HG02798 (cell line): ENCODE measurements at regions not wholly inside any gene's neighbourhood (a gene's known extent, or its start where the extent isn't known, plus 50 kb on each side); places are given as distances from the start of the nearest gene placed in this dataset.
A peak's percentile ranks its signal among the peaks of the same experiment; 100 is the strongest.
"Not testable (repeated sequence)": the region's sequence is repeated elsewhere in the genome, so short reads cannot be mapped to it uniquely, and the experiment has no call there.

ENCODE experiments used
- ATAC-seq: cut with Tn5 transposase; IDR thresholded peaks from one replicate; pipeline ENCODE4 v1.9.1; 2021; ENCODE audit warnings: mild to moderate bottlenecking; ENCODE audit not compliant: unreplicated experiment, poor library complexity

GRCh38 chr5:163682234-163682633, 176.8 kb downstream of the MAT2B start:
- no peak for ATAC-seq

DNA sequence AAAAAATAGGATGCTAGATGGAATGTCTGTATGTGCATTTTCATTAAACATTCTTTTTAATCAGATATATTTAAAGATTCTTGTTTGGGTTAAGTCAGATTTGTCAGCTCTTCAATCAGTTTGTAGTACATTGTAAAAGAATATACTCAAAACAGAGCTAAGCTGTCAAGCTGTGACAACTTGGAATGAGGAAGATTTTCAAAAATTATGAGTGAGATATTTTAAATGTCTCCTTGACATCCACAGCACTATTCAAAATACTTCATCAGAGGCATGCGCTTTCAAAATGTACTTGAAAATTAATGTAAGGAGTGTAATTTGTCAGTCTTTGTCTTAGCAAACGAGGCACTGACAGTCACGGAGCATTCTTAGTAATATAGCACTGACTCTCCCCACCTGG, 182.0 kb downstream of the MAT2B start:
- no peak for ATAC-seq

- no peak for ATAC-seq
Observed at GRCh38 chr5:163692091-163692490, 186.7 kb downstream of the MAT2B start.

DNA sequence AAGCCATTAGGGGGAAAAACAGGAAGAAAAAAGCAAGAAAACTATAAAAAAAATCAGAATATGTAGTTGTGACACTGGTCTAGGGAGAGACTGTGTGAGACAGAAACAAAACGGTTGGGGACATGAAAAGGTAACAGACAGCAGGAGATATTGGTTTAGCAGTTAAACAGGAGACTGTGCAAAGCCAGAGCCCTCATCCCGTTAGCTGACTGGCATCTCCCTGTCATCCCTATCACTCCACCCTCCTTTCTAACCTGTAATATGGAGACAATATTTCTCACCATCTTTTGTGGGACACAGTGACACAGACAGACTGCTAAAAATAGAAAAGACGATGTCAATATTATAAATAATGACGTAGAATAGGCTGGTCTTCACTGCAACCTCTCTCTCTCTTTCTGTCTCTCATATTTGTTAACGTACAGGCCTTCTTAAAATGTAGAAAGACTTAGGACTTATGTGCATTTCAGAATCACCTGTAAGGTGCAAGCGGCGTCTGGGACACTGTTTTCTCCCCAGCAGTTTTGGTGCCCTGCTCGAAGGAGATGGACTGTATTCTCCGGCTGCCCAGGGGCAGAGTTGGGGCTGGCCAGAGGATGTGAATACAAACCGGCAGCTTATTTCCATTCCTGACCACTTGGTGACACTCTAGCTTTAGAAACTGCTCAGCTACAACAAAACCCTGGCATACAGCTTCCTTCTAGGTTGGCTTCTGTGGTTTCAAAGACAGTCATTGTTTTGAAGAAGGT, 190.6 kb downstream of the MAT2B start:
- peak; percentile 92 for ATAC-seq

DNA sequence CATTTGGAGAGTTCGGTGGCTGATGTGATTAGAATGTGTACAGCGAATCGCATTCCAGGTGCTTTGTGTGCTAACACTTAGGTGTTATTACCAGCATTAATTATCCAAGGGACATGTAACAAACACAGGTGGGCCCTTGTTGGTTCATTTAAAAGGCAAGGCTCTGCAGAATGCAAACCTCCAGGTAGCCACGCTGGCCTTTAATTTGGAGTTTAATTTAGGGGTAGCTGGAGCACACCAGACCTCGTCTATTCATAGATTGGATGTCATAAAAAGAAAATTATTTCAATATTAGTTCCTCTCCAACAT, 191.1 kb downstream of the MAT2B start:
- ATAC-seq = no peak

- no peak for ATAC-seq
Observed at GRCh38 chr5:163706053-163706771, 200.8 kb downstream of the MAT2B start.

DNA sequence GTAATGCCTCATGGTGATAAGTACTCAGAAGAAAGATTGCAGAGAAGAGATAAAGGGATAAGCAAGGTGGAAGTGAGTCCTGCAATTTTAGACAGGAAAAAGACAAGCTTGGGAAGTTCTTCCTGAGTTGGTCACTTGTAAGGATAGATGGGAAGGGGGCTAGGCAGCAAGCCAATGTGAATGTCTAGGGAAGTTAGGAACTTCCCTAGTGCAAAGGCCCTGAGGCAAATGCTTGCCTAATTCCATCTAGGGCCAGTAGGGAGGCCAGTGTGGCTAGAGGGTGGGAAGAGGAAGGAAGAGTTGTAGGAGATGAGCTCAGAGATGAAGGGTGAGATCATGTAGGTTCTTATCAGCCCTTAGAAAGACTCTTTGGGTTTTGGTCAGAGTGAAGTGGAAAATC, 206.6 kb downstream of the MAT2B start:
- no peak for ATAC-seq

GRCh38 chr5:163718272-163718671, 212.9 kb downstream of the MAT2B start:
- ATAC-seq = no peak

- ATAC-seq = no peak
Observed at GRCh38 chr5:163724305-163724704, 218.9 kb downstream of the MAT2B start.

DNA sequence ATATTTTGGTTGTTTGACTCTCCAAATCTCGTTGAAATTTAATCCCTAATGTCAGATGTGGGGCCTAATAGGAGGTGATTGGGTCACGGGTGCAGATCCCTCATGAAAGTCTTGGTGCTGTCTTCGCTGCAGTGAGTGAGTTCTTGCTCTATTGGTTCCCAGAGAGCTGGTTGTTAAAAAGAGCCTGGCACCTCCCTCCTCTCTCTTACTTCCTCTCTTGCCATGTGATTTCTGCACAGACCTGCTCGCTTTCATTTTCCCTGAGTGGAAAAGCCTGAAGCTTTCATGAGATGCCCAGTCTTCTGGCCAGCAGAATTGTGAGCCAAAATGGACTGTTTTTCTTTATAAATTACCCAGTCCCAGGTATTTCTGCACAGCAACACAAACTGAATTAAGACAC, 221.6 kb downstream of the MAT2B start:
- ATAC-seq = peak; percentile 82

DNA sequence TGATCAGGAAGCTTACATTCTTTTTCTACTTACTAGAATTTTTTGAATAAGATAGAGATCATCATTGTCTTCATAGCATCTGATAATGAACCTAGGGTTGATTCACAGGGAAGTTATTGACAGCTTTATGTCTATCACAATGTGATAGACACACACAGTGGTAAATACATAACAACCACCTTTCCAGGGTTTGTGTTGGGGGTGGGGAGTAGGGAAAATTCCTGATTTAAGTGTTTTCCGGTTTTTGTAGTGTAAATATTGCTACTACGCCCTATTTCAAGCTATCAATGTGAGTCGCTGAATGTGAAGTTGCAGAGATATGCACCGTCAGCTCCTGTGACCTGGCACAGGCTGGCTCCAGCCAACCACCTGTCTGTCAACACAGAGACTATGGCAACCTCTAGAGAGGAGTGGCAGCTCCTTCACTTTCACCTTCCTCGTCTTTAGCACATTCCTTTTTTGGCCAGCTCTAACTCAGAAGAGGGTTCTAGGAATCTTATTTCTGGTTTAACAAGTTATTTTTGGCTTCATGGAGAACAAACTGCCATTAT, 224.9 kb downstream of the MAT2B start:
- ATAC-seq = no peak

- no peak for ATAC-seq
Observed at GRCh38 chr5:163731256-163731655, 225.8 kb downstream of the MAT2B start.

GRCh38 chr5:163735069-163735468, 229.7 kb downstream of the MAT2B start:
- no peak for ATAC-seq

DNA sequence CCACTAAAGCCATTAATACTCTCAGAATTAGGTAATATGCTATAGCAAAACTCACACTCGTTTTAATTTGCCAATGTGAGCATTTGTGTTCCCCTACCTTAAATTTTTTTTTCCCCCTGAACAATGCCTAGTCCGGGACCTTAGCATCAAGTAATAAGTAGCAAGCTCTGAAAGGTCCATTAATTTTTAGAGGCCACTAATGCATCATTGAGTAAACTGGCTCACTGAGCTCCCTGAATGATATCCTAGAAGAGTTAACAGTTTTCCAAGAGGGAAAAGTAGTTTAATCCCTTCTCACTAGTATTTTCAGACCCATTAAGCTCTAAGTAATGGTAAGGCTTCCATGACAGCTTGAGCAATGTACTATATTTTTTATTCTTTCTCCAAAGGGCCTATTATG, 242.2 kb downstream of the MAT2B start:
- no peak for ATAC-seq

DNA sequence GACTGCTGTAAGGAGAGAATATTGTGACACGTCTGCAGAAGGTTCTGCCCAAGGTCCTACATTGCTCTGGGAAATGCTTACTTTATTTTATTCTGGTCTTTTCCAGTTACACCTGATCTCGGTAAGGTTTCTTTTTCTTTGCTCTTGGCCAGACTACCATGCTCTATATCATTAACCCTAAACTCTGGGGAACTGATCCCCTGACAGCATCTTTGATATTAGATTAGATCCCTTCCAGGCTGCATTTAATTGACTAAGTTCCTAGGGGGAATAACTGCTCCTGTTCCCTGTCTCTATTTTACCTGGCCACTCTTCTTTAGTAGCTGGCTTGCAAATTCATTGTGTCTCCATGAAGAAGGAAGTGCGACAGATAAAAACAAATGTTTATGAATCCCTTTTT, 243.5 kb downstream of the MAT2B start:
- ATAC-seq = no peak

DNA sequence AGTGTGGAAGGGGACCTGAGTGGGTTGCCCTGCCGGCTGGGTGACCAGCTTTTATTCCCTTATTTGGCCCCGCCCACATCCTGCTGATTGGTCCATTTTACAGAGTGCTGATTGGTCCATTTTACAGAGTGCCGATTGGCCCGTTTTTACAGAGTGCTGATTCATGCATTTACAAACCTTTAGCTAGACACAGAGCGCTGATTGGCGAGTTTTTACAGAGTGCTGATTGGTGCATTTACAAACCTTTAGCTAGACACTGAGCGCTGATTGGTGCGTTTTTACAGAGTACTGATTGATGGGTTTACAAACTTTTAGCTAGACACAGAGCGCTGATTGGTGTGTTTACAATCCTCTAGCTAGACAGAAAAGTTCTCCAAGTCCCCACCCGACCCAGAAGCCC, 245.0 kb downstream of the MAT2B start:
- not testable (repeated sequence) for ATAC-seq

DNA sequence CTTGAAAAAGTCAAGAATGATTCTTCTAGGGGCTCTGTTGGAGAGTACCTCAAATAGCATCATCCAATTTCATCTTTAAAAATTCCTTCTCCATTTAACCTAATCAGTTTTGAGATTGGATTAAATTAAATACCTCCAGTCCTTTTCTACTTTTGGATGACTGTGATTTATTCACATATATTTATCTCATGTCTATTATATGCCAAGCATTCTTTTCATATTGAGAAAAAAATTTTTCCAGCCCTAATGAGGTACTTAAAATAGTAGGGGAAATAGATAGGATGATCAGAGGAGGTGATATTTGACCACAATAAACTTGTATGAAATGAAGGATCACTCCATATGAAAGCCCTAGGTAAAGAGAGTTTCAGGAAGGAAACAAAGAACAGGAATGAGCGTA, 250.1 kb downstream of the MAT2B start:
- no peak for ATAC-seq

GRCh38 chr5:163756170-163756569, 250.8 kb downstream of the MAT2B start:
- ATAC-seq = no peak

GRCh38 chr5:163757344-163757743, 251.9 kb downstream of the MAT2B start:
- no peak for ATAC-seq

- no peak for ATAC-seq
Observed at GRCh38 chr5:163758283-163758711, 252.9 kb downstream of the MAT2B start.

DNA sequence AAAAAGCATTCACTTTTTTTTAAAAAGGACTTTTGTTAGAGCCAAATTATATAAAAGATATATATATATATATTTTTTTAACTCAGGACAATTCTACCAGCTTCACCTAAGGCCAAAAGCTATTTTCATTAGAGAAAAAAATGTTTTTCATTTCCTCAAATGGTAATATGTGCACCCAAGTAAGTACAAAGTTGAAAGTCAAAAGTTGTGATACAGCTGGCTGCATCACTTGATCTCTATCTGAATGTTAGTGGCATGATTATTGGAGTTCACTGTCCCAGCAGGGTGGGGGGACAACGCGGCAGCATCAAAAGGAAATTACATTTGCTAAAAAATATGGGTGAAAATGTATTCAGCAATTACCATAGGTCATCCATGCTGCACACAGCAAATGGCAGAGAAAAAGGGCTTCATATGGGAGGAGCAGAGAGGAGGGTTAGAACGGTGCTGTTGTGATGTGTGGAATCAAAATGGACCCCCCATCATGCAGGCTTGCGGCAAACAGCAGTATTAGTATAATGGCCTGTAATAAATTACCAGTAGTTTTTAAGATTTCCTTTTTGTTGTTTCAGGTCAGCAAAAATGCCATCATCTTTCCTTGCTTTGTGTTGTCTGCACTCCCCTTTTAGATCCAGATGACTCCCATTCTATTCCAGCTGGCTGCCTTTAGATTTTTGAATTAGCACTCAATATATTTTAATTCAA, 253.7 kb downstream of the MAT2B start:
- no peak for ATAC-seq
